ENCODE measurements at regions not wholly inside any gene's neighbourhood (a gene's known extent, or its start where the extent isn't known, plus 50 kb on each side); places are given as distances from the start of the nearest gene placed in this dataset.
"Not testable (repeated sequence)": the region's sequence is repeated elsewhere in the genome, so short reads cannot be mapped to it uniquely, and the experiment has no call there.

DNA sequence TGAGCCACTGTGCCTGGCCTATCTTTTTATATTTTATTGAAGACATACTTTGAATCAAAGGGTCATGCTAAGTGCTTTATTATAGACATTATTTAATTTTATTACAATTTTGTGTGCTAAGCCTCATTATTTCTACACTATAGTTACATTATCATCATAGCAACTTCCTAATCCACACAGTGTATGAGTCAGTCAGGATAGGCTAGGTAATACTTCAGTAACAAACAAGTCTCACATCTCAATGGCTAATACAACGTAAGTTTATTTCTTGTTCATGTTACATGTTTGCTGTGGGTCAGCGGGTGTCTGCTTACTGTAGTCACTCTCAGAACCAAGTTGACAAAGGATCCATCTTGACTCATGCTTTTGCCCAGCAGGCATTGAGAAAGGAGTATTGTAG lies 292.6 kb upstream of the TGFBR2 start:
- DNase-seq = no peak
- Mint-ChIP-seq H3K36me3 (ENCODE audit: low read depth) (peaks cover 2% of the 10 kb centered on the region), H3K4me1 (no peaks in the 10 kb centered on the region), H3K9me3 (peaks cover 2% of the 10 kb centered on the region), H3K27me3 (no peaks in the 10 kb centered on the region), H3K27ac (no peak overlapping the region), H3K4me3 (no peak overlapping the region)
- CTCF ChIA-PET = no interaction called here
- POLR2A ChIA-PET = no interaction called here

DNA sequence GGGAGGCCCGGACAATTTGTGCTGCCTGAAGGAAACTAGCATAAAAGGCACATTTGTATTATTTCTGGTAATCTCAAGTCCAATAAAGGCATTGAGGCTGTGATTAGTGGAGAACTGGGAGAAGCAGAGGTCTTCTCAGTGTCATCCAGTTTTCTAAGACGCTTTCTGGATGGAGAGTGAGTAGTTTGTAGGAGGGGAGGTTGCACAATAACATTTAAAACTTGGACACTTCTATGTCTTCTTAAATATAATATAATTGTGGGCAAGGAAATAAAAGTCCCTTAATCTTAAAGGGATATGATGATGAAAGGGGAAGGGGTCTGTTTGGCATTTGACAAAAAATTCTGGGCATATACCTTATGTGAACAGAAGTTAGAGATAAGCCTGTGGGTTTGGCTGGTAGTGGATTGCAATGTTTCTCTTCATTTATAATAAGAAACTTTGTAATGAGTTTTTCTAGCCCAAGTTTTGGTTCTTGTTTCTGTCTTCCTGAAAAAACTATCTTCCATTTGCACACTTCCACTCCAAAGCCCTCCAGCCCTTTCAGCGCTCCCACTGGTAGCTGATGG lies 291.6 kb upstream of the TGFBR2 start:
- Mint-ChIP-seq H3K36me3 (ENCODE audit: low read depth) (peaks cover 2% of the 10 kb centered on the region), H3K4me1 (peaks cover 3% of the 10 kb centered on the region), H3K27me3 (no peaks in the 10 kb centered on the region), H3K27ac (no peak overlapping the region), H3K4me3 (no peak overlapping the region), H3K9me3 (no peaks in the 10 kb centered on the region)
- CTCF ChIA-PET = no interaction called here
- no peak for DNase-seq
- POLR2A ChIA-PET = no interaction called here

DNA sequence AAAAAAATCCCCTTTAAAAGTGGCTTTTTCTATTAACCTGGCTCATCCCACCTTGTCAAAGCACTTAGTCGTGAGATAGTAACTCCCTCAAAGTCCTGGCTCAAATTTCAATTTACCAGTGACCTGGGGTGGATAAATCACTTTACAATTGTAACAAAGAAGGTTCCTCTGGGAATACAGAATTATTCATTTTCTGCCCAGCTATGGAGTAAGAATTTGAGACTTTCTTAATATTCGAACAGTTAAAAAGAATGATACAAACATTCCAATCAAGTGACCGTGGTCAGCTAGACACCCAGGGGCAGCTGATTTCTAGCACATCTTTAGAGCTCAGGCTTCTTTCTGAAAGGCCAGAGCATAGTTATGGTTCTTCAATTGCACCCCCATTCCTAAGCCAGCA lies 291.0 kb upstream of the TGFBR2 start:
- Mint-ChIP-seq H3K9me3 (peaks cover 2% of the 10 kb centered on the region), H3K27ac (no peak overlapping the region), H3K36me3 (ENCODE audit: low read depth) (peaks cover 2% of the 10 kb centered on the region), H3K4me3 (no peak overlapping the region), H3K4me1 (peaks cover 3% of the 10 kb centered on the region), H3K27me3 (no peaks in the 10 kb centered on the region)
- POLR2A ChIA-PET = no interaction called here
- CTCF ChIA-PET = no interaction called here
- no peak for DNase-seq

DNA sequence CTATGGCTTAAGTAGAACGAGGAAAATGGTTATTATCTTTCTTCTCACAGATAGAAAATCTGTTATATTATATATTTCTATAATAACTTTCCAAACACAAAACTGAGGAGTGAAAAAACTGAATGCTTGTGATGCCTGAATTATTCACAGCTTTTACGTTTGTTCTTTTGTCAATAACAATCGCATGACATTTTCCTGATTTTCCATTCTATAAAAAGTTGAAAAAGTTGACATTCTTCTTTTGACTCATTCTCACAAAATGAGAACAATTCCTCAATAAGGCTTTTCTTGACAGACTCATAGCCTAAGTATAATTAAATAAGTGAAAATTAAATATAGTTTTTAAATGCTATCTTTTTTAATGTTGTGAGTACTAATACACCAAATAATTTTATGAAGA lies 288.8 kb upstream of the TGFBR2 start:
- no peak for DNase-seq
- ChIA-PET CTCF (interaction anchor here (1.0 to 1.1 kb wide), 2 partner anchors 118 to 305 kb away, joined by 3 read pairs; no protein-coding TSS in a partner anchor), POLR2A (no interaction called here)
- peaks cover 16% of the 10 kb centered on the region for H3K9me3 Mint-ChIP-seq
- peaks cover 3% of the 10 kb centered on the region for H3K4me1 Mint-ChIP-seq
- H3K4me3 Mint-ChIP-seq = no peak overlapping the region
- H3K27ac Mint-ChIP-seq = no peak overlapping the region
- peaks cover 2% of the 10 kb centered on the region for H3K36me3 Mint-ChIP-seq (ENCODE audit: low read depth)
- no peaks in the 10 kb centered on the region for H3K27me3 Mint-ChIP-seq

DNA sequence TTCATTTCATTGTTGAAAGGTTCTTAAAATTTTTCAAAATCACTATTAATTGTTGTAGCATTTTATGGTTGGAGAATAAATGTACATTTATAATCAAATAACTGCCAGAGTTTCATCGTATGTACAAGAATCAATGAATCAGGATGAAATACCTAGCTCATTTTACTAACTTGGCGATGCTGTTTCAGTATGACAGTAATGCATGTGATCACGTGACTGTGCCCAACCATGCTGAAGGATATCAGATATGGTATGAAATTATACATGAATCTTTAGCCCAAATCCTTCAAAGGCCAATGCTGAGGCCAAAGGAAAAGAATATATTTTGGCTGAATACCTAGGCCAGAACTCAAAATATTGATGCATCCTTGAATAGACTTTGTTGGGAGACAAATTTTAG lies 288.3 kb upstream of the TGFBR2 start:
- Mint-ChIP-seq H3K4me1 (peaks cover 3% of the 10 kb centered on the region), H3K27me3 (no peaks in the 10 kb centered on the region), H3K4me3 (no peak overlapping the region), H3K9me3 (peaks cover 17% of the 10 kb centered on the region), H3K36me3 (ENCODE audit: low read depth) (peaks cover 2% of the 10 kb centered on the region), H3K27ac (no peak overlapping the region)
- ChIA-PET POLR2A (no interaction called here), CTCF (interaction anchor here (1.0 to 1.8 kb wide), 3 partner anchors 35 to 306 kb away, joined by 3 to 4 read pairs (median 3); no protein-coding TSS in a partner anchor)
- DNase-seq = no peak

DNA sequence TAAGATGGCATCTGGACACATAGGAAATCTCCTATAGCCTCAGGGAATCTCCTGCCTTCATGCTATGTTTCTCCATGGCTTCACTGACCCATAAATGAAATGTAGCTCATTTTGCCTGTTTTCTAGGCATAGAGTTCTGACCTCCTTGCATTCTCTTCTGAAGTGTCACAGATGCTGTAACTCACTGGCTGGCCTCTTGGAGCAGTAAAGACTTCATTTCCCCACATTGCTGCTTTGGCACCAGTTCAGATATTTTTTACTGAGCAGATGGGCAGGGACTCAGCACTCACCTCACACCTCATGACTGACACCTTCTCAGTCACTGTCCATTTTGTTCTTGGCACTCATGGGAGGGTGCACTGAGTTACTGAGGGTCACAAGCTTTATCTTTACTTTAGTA lies 286.7 kb upstream of the TGFBR2 start:
- Mint-ChIP-seq H3K27ac (no peak overlapping the region), H3K4me3 (no peak overlapping the region), H3K9me3 (peaks cover 21% of the 10 kb centered on the region), H3K4me1 (peaks cover 3% of the 10 kb centered on the region), H3K27me3 (no peaks in the 10 kb centered on the region), H3K36me3 (ENCODE audit: low read depth) (peaks cover 2% of the 10 kb centered on the region)
- DNase-seq = peak; percentile 18
- ChIA-PET POLR2A (interaction anchor here (1.0 to 1.4 kb wide), 2 partner anchors 31 to 336 kb away, joined by 3 read pairs; no protein-coding TSS in a partner anchor), CTCF (interaction anchor here (0.8 to 2.2 kb wide), 6 partner anchors 12 to 1645 kb away, joined by 3 to 11 read pairs (median 4); no protein-coding TSS in a partner anchor)

DNA sequence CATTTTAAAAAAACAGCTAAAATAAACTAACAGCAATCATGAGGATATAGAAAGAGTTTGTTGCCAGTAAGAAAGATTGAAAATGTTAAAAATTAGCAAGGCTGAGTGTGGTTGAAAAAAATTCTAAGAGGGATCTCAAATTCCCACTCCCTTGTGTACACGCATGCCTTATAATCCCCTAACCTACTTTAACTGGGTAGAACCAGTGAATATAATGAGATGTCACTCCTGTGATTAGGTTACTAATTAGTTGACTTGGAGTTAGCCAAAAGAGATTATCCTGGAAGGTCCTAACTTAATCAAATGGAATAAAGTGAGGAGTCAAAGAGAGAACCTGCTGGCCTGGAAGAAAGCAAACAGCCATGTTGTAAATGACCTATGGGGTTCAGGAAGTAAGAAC lies 286.0 kb upstream of the TGFBR2 start:
- peaks cover 3% of the 10 kb centered on the region for H3K4me1 Mint-ChIP-seq
- peaks cover 2% of the 10 kb centered on the region for H3K36me3 Mint-ChIP-seq (ENCODE audit: low read depth)
- ChIA-PET POLR2A (interaction anchor here (0.6 to 1.4 kb wide), 2 partner anchors 30 to 324 kb away, joined by 3 read pairs; no protein-coding TSS in a partner anchor), CTCF (interaction anchor here (0.8 to 2.2 kb wide), 3 partner anchors 15 to 1644 kb away, joined by 3 to 11 read pairs (median 3); no protein-coding TSS in a partner anchor)
- peaks cover 21% of the 10 kb centered on the region for H3K9me3 Mint-ChIP-seq
- no peak overlapping the region for H3K27ac Mint-ChIP-seq
- H3K27me3 Mint-ChIP-seq = no peaks in the 10 kb centered on the region
- DNase-seq = no peak
- no peak overlapping the region for H3K4me3 Mint-ChIP-seq

DNA sequence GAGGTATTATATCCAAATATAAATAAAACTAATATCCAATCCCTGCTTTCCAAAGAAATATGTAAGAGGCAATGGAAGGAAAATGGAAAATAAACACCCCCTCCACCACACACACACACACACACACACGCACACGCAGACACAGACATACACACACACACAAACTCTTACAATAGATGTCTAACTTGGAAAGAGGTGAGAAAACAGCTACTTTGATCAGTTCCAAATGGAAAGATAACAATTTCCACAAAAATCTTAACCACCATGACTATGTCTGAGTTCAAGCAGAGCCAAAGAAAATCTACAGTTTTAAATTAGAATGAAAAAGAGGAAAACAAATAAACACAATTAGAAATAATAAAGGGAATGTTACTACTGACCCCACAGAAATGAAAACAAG lies 285.3 kb upstream of the TGFBR2 start:
- no peak for DNase-seq
- CTCF ChIA-PET = no interaction called here
- Mint-ChIP-seq H3K27me3 (no peaks in the 10 kb centered on the region), H3K27ac (no peak overlapping the region), H3K4me1 (peaks cover 3% of the 10 kb centered on the region), H3K4me3 (no peak overlapping the region), H3K9me3 (peaks cover 21% of the 10 kb centered on the region), H3K36me3 (ENCODE audit: low read depth) (peaks cover 2% of the 10 kb centered on the region)
- POLR2A ChIA-PET = no interaction called here

DNA sequence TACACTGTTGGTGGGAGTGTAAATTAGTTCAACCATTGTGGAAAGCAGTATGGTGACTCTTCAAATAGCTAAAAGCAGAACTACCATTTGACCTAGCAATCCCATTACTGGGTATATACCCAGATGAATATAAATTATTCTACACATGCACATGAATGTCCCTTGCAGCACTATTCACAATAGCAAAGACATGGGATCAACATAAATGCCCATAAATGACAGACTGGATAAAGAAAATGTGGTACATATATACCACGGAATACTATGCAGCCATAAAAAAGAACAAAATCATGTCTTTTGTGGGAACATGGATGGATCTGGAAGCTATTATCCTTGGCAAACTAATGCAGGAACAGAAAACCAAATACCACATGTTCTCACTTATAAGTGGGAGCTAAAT lies 282.8 kb upstream of the TGFBR2 start:
- H3K27ac Mint-ChIP-seq; H3K27me3 Mint-ChIP-seq; POLR2A ChIA-PET; H3K4me3 Mint-ChIP-seq; DNase-seq; H3K4me1 Mint-ChIP-seq; CTCF ChIA-PET; H3K36me3 Mint-ChIP-seq (ENCODE audit: low read depth): not testable (repeated sequence)
- peaks cover 23% of the 10 kb centered on the region for H3K9me3 Mint-ChIP-seq

DNA sequence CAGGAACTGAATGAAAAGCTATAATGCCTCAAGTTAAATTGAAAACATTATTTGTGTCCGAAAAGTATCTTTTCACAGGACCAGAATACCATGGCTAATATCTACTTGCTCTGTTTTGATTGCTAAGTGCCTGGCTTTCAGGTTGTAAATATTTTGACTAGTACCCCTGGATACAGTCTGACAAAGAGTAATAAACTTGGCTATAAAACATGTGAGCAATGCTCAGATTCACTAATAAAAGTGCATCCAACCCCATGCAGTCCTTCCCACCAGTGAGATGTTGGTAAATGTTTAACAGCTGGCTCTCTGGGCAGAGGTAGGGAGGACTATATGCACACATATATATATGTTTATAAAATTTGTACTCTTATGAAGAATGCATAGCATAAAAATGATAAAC lies 281.8 kb upstream of the TGFBR2 start:
- H3K4me1 Mint-ChIP-seq = peaks cover 2% of the 10 kb centered on the region
- ChIA-PET CTCF (no interaction called here), POLR2A (no interaction called here)
- no peak overlapping the region for H3K4me3 Mint-ChIP-seq
- DNase-seq = no peak
- H3K9me3 Mint-ChIP-seq = peaks cover 23% of the 10 kb centered on the region
- no peaks in the 10 kb centered on the region for H3K27me3 Mint-ChIP-seq
- H3K36me3 Mint-ChIP-seq (ENCODE audit: low read depth) = no peaks in the 10 kb centered on the region
- H3K27ac Mint-ChIP-seq = no peak overlapping the region

DNA sequence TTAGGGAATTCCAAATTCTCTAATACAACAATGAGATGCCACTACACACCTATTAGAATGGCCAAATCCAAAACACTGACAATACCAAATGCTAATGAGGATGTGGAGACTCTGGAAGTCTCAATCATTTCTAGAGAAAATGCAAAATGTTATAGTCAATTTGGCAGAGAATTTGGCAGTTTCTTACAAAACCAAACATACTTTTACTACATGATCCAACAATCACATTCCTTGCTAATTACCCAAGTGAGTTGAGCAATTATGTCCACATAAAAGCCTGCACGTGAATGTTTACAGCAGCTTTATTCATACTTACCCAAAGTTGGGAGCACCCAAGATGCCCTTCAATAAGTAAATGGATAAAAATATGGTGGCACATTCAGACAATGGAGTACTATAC lies 278.4 kb upstream of the TGFBR2 start:
- H3K27ac Mint-ChIP-seq; H3K4me3 Mint-ChIP-seq; H3K4me1 Mint-ChIP-seq; H3K27me3 Mint-ChIP-seq; H3K36me3 Mint-ChIP-seq (ENCODE audit: low read depth); POLR2A ChIA-PET; H3K9me3 Mint-ChIP-seq; CTCF ChIA-PET; DNase-seq: not testable (repeated sequence)

DNA sequence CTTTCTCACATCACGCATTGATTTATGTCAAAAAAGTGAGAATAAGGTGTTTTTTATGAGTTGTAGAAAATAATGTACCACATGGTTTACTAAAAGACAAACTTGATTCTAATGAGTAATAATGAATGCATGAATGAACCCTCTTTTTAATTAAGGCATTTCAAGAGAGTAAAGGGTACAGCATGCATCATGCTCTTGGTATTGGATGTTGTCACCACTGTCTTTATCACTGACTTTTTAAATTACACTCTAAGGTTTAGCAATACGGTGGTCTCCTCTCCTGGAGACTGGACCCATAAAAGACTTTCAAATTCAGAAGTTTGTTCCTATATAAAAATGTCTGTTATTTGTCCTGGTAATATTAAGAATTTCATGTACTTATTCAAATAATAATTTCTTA lies 277.5 kb upstream of the TGFBR2 start:
- DNase-seq; H3K9me3 Mint-ChIP-seq; POLR2A ChIA-PET; H3K4me1 Mint-ChIP-seq; H3K27ac Mint-ChIP-seq; H3K27me3 Mint-ChIP-seq; CTCF ChIA-PET; H3K4me3 Mint-ChIP-seq; H3K36me3 Mint-ChIP-seq (ENCODE audit: low read depth): not testable (repeated sequence)

DNA sequence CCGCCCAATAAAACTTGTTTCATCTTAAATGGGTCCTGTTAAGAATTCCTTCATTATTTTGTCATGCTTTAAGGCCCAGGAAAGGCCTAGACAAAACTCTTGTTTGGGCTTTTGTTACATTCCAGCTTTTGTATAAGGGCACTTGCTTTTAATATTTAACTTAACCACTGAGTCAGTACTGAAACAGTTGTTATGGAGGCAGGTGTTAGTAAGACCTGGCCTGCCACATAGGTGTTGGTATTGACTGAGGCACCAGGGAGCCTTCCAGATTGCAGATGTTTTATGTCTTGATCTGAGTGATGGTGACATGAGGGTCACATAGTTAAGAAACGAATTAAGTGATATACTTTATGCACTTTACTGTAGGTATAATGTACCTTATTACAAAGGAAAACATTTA lies 274.9 kb upstream of the TGFBR2 start:
- ChIA-PET POLR2A (no interaction called here), CTCF (interaction anchor here (1.1 kb wide), 1 partner anchor 12 kb away, joined by 4 read pairs; no protein-coding TSS in a partner anchor)
- H3K36me3 Mint-ChIP-seq (ENCODE audit: low read depth) = no peaks in the 10 kb centered on the region
- H3K4me3 Mint-ChIP-seq = no peak overlapping the region
- no peak for DNase-seq
- H3K27me3 Mint-ChIP-seq = peaks cover 4% of the 10 kb centered on the region
- H3K27ac Mint-ChIP-seq = no peak overlapping the region
- H3K4me1 Mint-ChIP-seq = peaks cover 10% of the 10 kb centered on the region
- peaks cover 2% of the 10 kb centered on the region for H3K9me3 Mint-ChIP-seq

DNA sequence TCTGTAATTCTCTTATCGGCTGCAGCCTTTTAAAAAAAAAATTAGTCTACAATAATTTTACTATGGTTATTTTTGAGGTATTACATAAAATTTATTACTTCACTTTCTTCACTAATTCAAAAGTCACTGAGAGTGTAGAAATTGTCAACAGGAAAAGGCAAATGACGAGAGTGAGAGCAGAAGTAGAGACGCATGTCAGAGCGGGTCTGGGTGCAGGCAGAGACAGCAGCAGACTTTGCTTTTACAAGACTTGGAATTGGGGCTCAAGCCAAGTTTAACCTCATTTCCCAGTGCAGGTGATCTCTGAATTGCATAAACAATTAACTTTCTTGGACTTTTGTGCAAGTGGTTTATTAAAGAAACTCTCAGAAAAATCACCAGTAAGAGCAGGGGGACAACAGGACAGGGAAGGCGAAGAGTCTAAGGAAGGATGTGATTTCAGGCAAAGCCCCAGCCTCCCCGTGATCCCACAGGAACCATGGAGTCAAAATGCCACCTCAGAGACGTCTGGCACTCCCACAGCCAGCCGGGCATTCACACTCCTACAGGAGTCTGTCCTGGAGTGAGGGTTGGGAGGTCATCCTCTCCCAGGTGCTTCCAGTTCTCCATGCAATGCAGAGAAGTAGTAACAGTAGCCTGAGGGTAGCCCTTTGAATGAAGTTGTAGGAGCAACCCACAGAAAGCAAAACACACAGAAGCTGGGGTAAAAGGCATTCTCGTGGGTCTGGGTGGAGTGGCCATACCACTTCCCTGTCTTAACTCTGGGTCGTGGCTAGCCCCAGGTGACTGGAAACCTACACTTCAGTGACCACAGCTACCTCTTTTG lies 274.0 kb upstream of the TGFBR2 start:
- Mint-ChIP-seq H3K9me3 (peaks cover 2% of the 10 kb centered on the region), H3K4me3 (no peak overlapping the region), H3K27ac (no peak overlapping the region), H3K4me1 (peaks cover 10% of the 10 kb centered on the region), H3K27me3 (peaks cover 4% of the 10 kb centered on the region), H3K36me3 (ENCODE audit: low read depth) (no peaks in the 10 kb centered on the region)
- POLR2A ChIA-PET = no interaction called here
- CTCF ChIA-PET = interaction anchor here (1.1 kb wide), 1 partner anchor 13 kb away, joined by 4 read pairs; no protein-coding TSS in a partner anchor
- DNase-seq = no peak
